H1 (cell line): ENCODE measurements at regions not wholly inside any gene's neighbourhood (a gene's known extent, or its start where the extent isn't known, plus 50 kb on each side); places are given as distances from the start of the nearest gene placed in this dataset.

Experiments used
- CTCF ChIA-PET: fragments of 300-600 bp; sonication (Branson Sonifier 250); formaldehyde crosslinking; loops from one replicate; lab custom pipeline; 2021; ENCODE audit not compliant: partially characterized antibody; lab: Charles Lee
- POLR2A ChIA-PET: fragments of 300-600 bp; sonication (Branson Sonifier 250); formaldehyde crosslinking; loops from one replicate; lab custom pipeline; 2021; ENCODE audit warnings: inconsistent platforms; ENCODE audit not compliant: partially characterized antibody; lab: Charles Lee
- DNase-seq, 2 experiments: peaks; one replicate each; pipeline versions ENCODE4 v3.0.0 to v3.0.0-alpha.2; 2010 to 2022; ENCODE audit warnings: low spot score in 2 of 2, low read depth in 1 of 2, mixed read lengths in 1 of 2
- FAIRE-seq: peaks from 2 replicates; lab custom pipeline; 2011; peaks lifted over from hg19 to GRCh38; lab: Jason Lieb, UNC
- H2AFZ ChIP-seq: 2 replicates; pipeline ENCODE4 v1.8.1; 2012; ENCODE audit warnings: low read length, inconsistent platforms
- H2AK5ac ChIP-seq: 2 replicates; pipeline ENCODE4 v1.6.1; 2013; ENCODE audit warnings: low read depth, low read length
- H2BK120ac ChIP-seq: replicated peaks from 2 replicates; pipeline ENCODE3; 2013; ENCODE audit warnings: low read depth, low read length, inconsistent platforms
- H2BK12ac ChIP-seq: 2 replicates; pipeline ENCODE4 v1.6.1; 2013; ENCODE audit warnings: low read depth, low read length
- H2BK15ac ChIP-seq: 2 replicates; pipeline ENCODE4 v1.6.1; 2013; ENCODE audit warnings: low read length
- H2BK20ac ChIP-seq: 2 replicates; pipeline ENCODE4 v1.6.1; 2013; ENCODE audit warnings: low read length
- H2BK5ac ChIP-seq: 2 replicates; pipeline ENCODE4 v1.6.1; 2013; ENCODE audit warnings: low read depth, low read length
- H3K14ac ChIP-seq: 2 replicates; pipeline ENCODE4 v1.6.1; 2013; ENCODE audit warnings: inconsistent platforms; ENCODE audit not compliant: insufficient read length
- H3K18ac ChIP-seq: 2 replicates; pipeline ENCODE4 v1.6.1; 2013; ENCODE audit warnings: low read length; ENCODE audit errors: extremely low read depth
- H3K23ac ChIP-seq: 2 replicates; pipeline ENCODE4 v1.6.1; 2013; ENCODE audit warnings: inconsistent platforms; ENCODE audit not compliant: insufficient read length
- H3K23me2 ChIP-seq: 2 replicates; pipeline ENCODE4 v1.6.1; 2013; ENCODE audit warnings: low read depth, low read length
- H3K27ac ChIP-seq: 2 replicates; pipeline ENCODE4 v1.6.1; 2011; ENCODE audit warnings: low read depth, low read length, inconsistent platforms
- H3K27me3 ChIP-seq, 4 experiments: replicated peaks in 1 of 4; 1 replicate in 1 of 4; 2 replicates in 3 of 4; pipeline versions ENCODE4 v1.6.1 to v1.8.1; 2011 to 2013; ENCODE audit warnings: low read length in 3 of 4, mild to moderate bottlenecking in 3 of 4, inconsistent platforms in 2 of 4, mixed read lengths in 2 of 4, moderate library complexity in 1 of 4; ENCODE audit not compliant: control insufficient read depth in 3 of 4, insufficient read depth in 3 of 4; ENCODE audit errors: extremely low read depth in 1 of 4
- H3K36me3 ChIP-seq, 4 experiments: 2 replicates each; pipeline versions ENCODE4 v1.6.1 to v1.8.1; 2011 to 2013; ENCODE audit warnings: mild to moderate bottlenecking in 4 of 4, low read length in 3 of 4, moderate library complexity in 2 of 4, control low read depth in 1 of 4, inconsistent platforms in 1 of 4; ENCODE audit not compliant: insufficient read depth in 4 of 4, control insufficient read depth in 2 of 4
- H3K4ac ChIP-seq: replicated peaks from 2 replicates; pipeline ENCODE3; 2013; ENCODE audit warnings: low read length, low read depth, mixed read lengths, inconsistent platforms; ENCODE audit not compliant: insufficient read length
- H3K4me1 ChIP-seq, 4 experiments: replicated peaks in 1 of 4; 1 replicate in 1 of 4; 2 replicates in 3 of 4; pipeline versions ENCODE4 v1.6.1 to v1.8.1; 2011 to 2013; ENCODE audit warnings: low read length in 3 of 4, inconsistent platforms in 2 of 4, mixed read lengths in 1 of 4; ENCODE audit not compliant: insufficient read depth in 4 of 4, control insufficient read depth in 3 of 4
- H3K4me2 ChIP-seq, 2 experiments: 2 replicates each; pipeline versions ENCODE4 v1.6.1 to v1.8.1; 2011 to 2013; ENCODE audit warnings: low read depth in 2 of 2, low read length in 2 of 2, control low read depth in 1 of 2, inconsistent platforms in 1 of 2, mild to moderate bottlenecking in 1 of 2; ENCODE audit not compliant: insufficient read depth in 1 of 2
- H3K4me3 ChIP-seq, 4 experiments: fragments of 200-600, 300-600 bp in 1 of 4; sonication (generic), shearing (Covaris generic), sonication (Bioruptor Twin) in 1 of 4; 2 replicates each; pipeline versions ENCODE4 v1.5.1 to v1.8.1; 2011 to 2016; ENCODE audit warnings: low read length in 4 of 4, low read depth in 3 of 4, control low read depth in 2 of 4, inconsistent platforms in 2 of 4, mild to moderate bottlenecking in 2 of 4, mixed read lengths in 1 of 4, moderate library complexity in 1 of 4; ENCODE audit not compliant: insufficient read depth in 2 of 4; ENCODE audit errors: extremely low read depth in 1 of 4
- H3K56ac ChIP-seq: replicated peaks from 2 replicates; pipeline ENCODE3; 2013; ENCODE audit warnings: low read depth, mild to moderate bottlenecking, mixed read lengths, low read length, inconsistent platforms; ENCODE audit not compliant: insufficient read length
- H3K79me1 ChIP-seq: 2 replicates; pipeline ENCODE4 v1.6.1; 2013; ENCODE audit warnings: low read depth, low read length, control low read depth
- H3K79me2 ChIP-seq, 2 experiments: 2 replicates each; pipeline versions ENCODE4 v1.6.1 to v1.8.1; 2012 to 2013; ENCODE audit warnings: low read length in 2 of 2, mild to moderate bottlenecking in 2 of 2, inconsistent platforms in 1 of 2; ENCODE audit not compliant: insufficient read depth in 2 of 2, control insufficient read depth in 1 of 2
- H3K9ac ChIP-seq, 4 experiments: replicated peaks in 1 of 4; 1 replicate in 1 of 4; 2 replicates in 3 of 4; pipeline versions ENCODE4 v1.6.1 to v1.8.1; 2011 to 2013; ENCODE audit warnings: low read depth in 3 of 4, low read length in 3 of 4, control low read depth in 2 of 4, mild to moderate bottlenecking in 2 of 4, moderate library complexity in 2 of 4, inconsistent platforms in 1 of 4; ENCODE audit errors: extremely low read depth in 1 of 4
- H3K9me3 ChIP-seq, 2 experiments: 2 replicates each; pipeline versions ENCODE4 v1.6.1 to v1.8.1; 2012 to 2013; ENCODE audit warnings: mild to moderate bottlenecking in 2 of 2, moderate library complexity in 2 of 2, control low read depth in 1 of 2, inconsistent platforms in 1 of 2, low read depth in 1 of 2, low read length in 1 of 2, mixed read lengths in 1 of 2; ENCODE audit not compliant: insufficient read depth in 2 of 2
- H4K20me1 ChIP-seq, 2 experiments: replicated peaks in 1 of 2; 2 replicates each; pipeline versions ENCODE3 to v1.8.1; 2011 to 2013; ENCODE audit warnings: inconsistent platforms in 2 of 2, low read length in 2 of 2, mild to moderate bottlenecking in 1 of 2; ENCODE audit not compliant: insufficient read depth in 2 of 2, control insufficient read depth in 1 of 2
- H4K5ac ChIP-seq: 2 replicates; pipeline ENCODE4 v1.6.1; 2013; ENCODE audit warnings: low read length, low read depth, mixed read lengths, inconsistent platforms; ENCODE audit not compliant: insufficient read length
- H4K8ac ChIP-seq: 2 replicates; pipeline ENCODE4 v1.8.0; 2013; ENCODE audit warnings: mild to moderate bottlenecking, moderate library complexity, low read length, inconsistent platforms; ENCODE audit not compliant: insufficient read depth; ENCODE audit errors: extremely low read depth
- H4K91ac ChIP-seq: replicated peaks from 2 replicates; pipeline ENCODE3; 2013; ENCODE audit warnings: low read length, mixed read lengths, inconsistent platforms; ENCODE audit not compliant: insufficient read length
- BACH1 ChIP-seq: IDR thresholded peaks from 2 replicates; pipeline ENCODE4 v1.6.1; 2012; ENCODE audit warnings: low read length, improper control_type of control experiment
- HDAC2 ChIP-seq, 2 experiments: fragments of 300-600 bp in 1 of 2; sonication (generic) in 1 of 2; IDR thresholded peaks; 2 replicates each; pipeline ENCODE4 v1.6.1; 2011 to 2012; ENCODE audit warnings: low read depth in 2 of 2, low read length in 2 of 2, mild to moderate bottlenecking in 2 of 2, moderate library complexity in 2 of 2, borderline replicate concordance in 1 of 2, inconsistent platforms in 1 of 2
- RAD21 ChIP-seq, 2 experiments: IDR thresholded peaks in 1 of 2; conservative IDR thresholded peaks in 1 of 2; 2 replicates each; pipeline ENCODE4 v1.6.1; 2011; ENCODE audit warnings: low read depth in 2 of 2, low read length in 2 of 2, improper control_type of control experiment in 1 of 2, inconsistent platforms in 1 of 2, mild to moderate bottlenecking in 1 of 2, moderate library complexity in 1 of 2
- RXRA ChIP-seq: IDR thresholded peaks from 2 replicates; pipeline ENCODE4 v1.6.1; 2011; ENCODE audit warnings: low read depth, mild to moderate bottlenecking, low read length, moderate library complexity; ENCODE audit not compliant: insufficient read depth
- SP4 ChIP-seq: IDR thresholded peaks from 2 replicates; pipeline ENCODE4 v1.6.1; 2012; ENCODE audit warnings: low read length, inconsistent platforms
- TAF1 ChIP-seq: IDR thresholded peaks from 2 replicates; pipeline ENCODE4 v1.6.1; 2011; ENCODE audit warnings: mild to moderate bottlenecking, low read depth, low read length
- TBP ChIP-seq: IDR thresholded peaks from 2 replicates; pipeline ENCODE4 v1.6.1; 2011; ENCODE audit warnings: low read depth, low read length, improper control_type of control experiment
- WGBS, 2 experiments: shearing (Covaris generic) in 1 of 2; methylation state at CpG; one replicate each; pipeline versions ENCODE4 v1.1.6 to v1.1.7; 2013 to 2015; ENCODE audit warnings: low lambda C conversion rate in 2 of 2, mixed read lengths in 2 of 2, inconsistent platforms in 1 of 2, low coverage in 1 of 2, missing lambda C conversion rate in 1 of 2; ENCODE audit not compliant: insufficient replicate concordance in 2 of 2, insufficient coverage in 1 of 2, insufficient read length in 1 of 2; ENCODE audit errors: extremely low coverage in 1 of 2, missing lambda C conversion rate in 1 of 2; 5-methylcytosine and 5-hydroxymethylcytosine counted together
- TF ChIP-seq, protein P1 (sequence below), 3 experiments: IDR thresholded peaks; 1 replicate in 2 of 3; 2 replicates in 1 of 3; pipeline versions ENCODE4 v1.5.1 to v1.6.1; 2011; ENCODE audit warnings: low read length in 3 of 3, mild to moderate bottlenecking in 3 of 3, inconsistent platforms in 2 of 3, low read depth in 1 of 3, moderate library complexity in 1 of 3; ENCODE audit not compliant: insufficient read depth in 1 of 3; ENCODE audit errors: control extremely low read depth in 1 of 3
- TF ChIP-seq, protein P2 (sequence below): IDR thresholded peaks from 2 replicates; pipeline ENCODE4 v1.6.1; 2011; ENCODE audit warnings: low read length, improper control_type of control experiment

DNA sequence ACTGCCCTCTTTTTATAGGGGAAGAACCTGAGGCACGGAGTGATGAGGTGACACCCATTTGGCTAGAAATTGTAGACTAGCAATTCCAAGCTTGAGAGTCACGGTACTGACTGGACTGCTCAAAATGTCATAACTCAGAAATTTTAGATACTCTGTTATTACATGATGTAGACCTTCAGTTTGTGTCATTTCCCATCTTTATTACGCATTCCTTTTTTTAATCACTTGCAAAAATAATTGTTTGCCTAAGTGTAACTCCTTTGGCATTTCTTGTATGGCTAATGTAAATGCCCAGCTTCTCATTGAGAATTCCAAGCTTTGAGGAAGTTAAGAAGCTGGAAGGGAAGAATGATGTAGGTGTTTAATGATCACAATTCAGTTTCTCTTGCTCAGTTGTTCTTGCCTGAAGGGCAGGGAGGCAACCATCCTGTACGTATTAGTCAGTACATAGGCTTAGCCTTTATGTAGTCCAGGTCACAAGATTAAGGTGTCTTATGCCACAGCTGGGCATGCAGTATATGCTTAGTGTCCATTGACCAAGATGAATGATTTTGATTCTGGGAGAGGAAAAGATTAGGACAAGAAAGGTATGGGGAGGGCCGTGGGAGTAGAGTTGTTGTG, 68.2 kb upstream of the EVL start:
- no peak overlapping the region for H2AFZ ChIP-seq
- no peak overlapping the region for H3K27ac ChIP-seq
- H2AK5ac ChIP-seq: no peak overlapping the region
- DNase-seq (no peak), FAIRE-seq (no peak)
- no peak overlapping the region for H2BK5ac ChIP-seq
- H4K91ac ChIP-seq: no peak overlapping the region
- peaks cover 4 to 31% of the 10 kb centered on the region in 2 experiments; a peak in 3 of 4 replicates for H3K79me2 ChIP-seq
- H3K14ac ChIP-seq: no peak overlapping the region
- H2BK15ac ChIP-seq: no peak overlapping the region
- H3K4me1 ChIP-seq: no peaks in the 10 kb centered on the region; a peak in 1 of 7 replicates
- H3K56ac ChIP-seq: no peak overlapping the region
- H3K36me3 ChIP-seq: no peaks in the 10 kb centered on the region
- POLR2A ChIA-PET: interaction anchor here (0.9 kb wide), 1 partner anchor 24 kb away, joined by 3 read pairs; no protein-coding TSS in a partner anchor
- H4K5ac ChIP-seq: no peak overlapping the region
- no peaks in the 10 kb centered on the region for H3K23me2 ChIP-seq
- H2BK12ac ChIP-seq: no peak overlapping the region
- H2BK20ac ChIP-seq: no peak overlapping the region
- H3K27me3 ChIP-seq: no peaks in the 10 kb centered on the region
- no peak overlapping the region for H3K9ac ChIP-seq
- H4K20me1 ChIP-seq: no peaks in the 10 kb centered on the region
- H3K9me3 ChIP-seq: peaks cover 2 to 7% of the 10 kb centered on the region in 2 experiments; a peak in 2 of 4 replicates
- H3K4me2 ChIP-seq: no peak overlapping the region
- no peak overlapping the region for H3K23ac ChIP-seq
- no peaks in the 10 kb centered on the region for H3K79me1 ChIP-seq
- no peak overlapping the region for H3K18ac ChIP-seq
- H4K8ac ChIP-seq: no peak overlapping the region; the same call in 1 of the 2 replicates
- H3K4ac ChIP-seq: no peak overlapping the region
- no peak overlapping the region for H3K4me3 ChIP-seq
- no peak overlapping the region for H2BK120ac ChIP-seq
- WGBS, 2 experiments: 90 to 100% methylated on average over 1 to 5 of the region's 5 CpGs
- CTCF ChIA-PET: interaction anchor here (1.1 to 4.6 kb wide), 7 partner anchors 10 to 98 kb away, joined by 3 to 27 read pairs (median 4); no protein-coding TSS in a partner anchor
- no peak for TF ChIP-seq HDAC2 (IDR thresholded peaks at IDR 0.05; ENCODE audit: borderline replicate concordance in 1 of 2, low read depth in 2 of 2, low read length in 2 of 2)
- no peak for TF ChIP-seq BACH1
- TF ChIP-seq TAF1: no peak
- TF ChIP-seq, protein P1, sequence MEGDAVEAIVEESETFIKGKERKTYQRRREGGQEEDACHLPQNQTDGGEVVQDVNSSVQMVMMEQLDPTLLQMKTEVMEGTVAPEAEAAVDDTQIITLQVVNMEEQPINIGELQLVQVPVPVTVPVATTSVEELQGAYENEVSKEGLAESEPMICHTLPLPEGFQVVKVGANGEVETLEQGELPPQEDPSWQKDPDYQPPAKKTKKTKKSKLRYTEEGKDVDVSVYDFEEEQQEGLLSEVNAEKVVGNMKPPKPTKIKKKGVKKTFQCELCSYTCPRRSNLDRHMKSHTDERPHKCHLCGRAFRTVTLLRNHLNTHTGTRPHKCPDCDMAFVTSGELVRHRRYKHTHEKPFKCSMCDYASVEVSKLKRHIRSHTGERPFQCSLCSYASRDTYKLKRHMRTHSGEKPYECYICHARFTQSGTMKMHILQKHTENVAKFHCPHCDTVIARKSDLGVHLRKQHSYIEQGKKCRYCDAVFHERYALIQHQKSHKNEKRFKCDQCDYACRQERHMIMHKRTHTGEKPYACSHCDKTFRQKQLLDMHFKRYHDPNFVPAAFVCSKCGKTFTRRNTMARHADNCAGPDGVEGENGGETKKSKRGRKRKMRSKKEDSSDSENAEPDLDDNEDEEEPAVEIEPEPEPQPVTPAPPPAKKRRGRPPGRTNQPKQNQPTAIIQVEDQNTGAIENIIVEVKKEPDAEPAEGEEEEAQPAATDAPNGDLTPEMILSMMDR (IDR thresholded peaks at IDR 0.05; ENCODE audit: control extremely low read depth in 1 of 3, insufficient read depth in 1 of 3, low read depth in 1 of 3, low read length in 3 of 3): no peak
- TF ChIP-seq RXRA: no peak
- no peak for TF ChIP-seq RAD21 (IDR thresholded peaks at IDR 0.05 in 1 of 2, conservative IDR thresholded peaks at IDR 0.05 in 1 of 2; ENCODE audit: low read depth in 2 of 2, low read length in 2 of 2)
- TF ChIP-seq SP4: no peak
- TF ChIP-seq TBP: no peak
- TF ChIP-seq, protein P2, sequence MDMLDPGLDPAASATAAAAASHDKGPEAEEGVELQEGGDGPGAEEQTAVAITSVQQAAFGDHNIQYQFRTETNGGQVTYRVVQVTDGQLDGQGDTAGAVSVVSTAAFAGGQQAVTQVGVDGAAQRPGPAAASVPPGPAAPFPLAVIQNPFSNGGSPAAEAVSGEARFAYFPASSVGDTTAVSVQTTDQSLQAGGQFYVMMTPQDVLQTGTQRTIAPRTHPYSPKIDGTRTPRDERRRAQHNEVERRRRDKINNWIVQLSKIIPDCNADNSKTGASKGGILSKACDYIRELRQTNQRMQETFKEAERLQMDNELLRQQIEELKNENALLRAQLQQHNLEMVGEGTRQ: no peak
